ENCODE measurements at regions not wholly inside any gene's neighbourhood (a gene's known extent, or its start where the extent isn't known, plus 50 kb on each side); places are given as distances from the start of the nearest gene placed in this dataset.

- Mint-ChIP-seq H3K4me1 (ENCODE audit: low read depth in 2 of 2) (peaks cover 6 to 14% of the 10 kb centered on the region in 2 donors), H3K36me3 (ENCODE audit: insufficient read depth) (no peaks in the 10 kb centered on the region), H3K9me3 (no peaks in the 10 kb centered on the region), H3K4me3 (no peak overlapping the region), H3K27ac (no peak overlapping the region), H3K27me3 (no peaks in the 10 kb centered on the region)
- ATAC-seq (replicated peaks) (no peak), DNase-seq (no peak)
Measured at GRCh38 chr3:112744825-112745566, 101.7 kb downstream of the CD200R1L start.

- Mint-ChIP-seq H3K36me3 (ENCODE audit: insufficient read depth) (no peaks in the 10 kb centered on the region), H3K27ac (no peak overlapping the region), H3K27me3 (no peaks in the 10 kb centered on the region), H3K4me3 (no peak overlapping the region), H3K4me1 (ENCODE audit: low read depth in 2 of 2) (peaks cover 12 to 22% of the 10 kb centered on the region in 2 donors), H3K9me3 (no peaks in the 10 kb centered on the region)
- DNase-seq (no peak), ATAC-seq (replicated peaks) (no peak)
Measured at GRCh38 chr3:112744106-112744505, 102.6 kb downstream of the CD200R1L start.

- Mint-ChIP-seq H3K4me1 (ENCODE audit: low read depth in 2 of 2) (peaks cover 12 to 26% of the 10 kb centered on the region in 2 donors), H3K27me3 (no peaks in the 10 kb centered on the region), H3K9me3 (no peaks in the 10 kb centered on the region), H3K36me3 (ENCODE audit: insufficient read depth) (no peaks in the 10 kb centered on the region), H3K27ac (no peak overlapping the region), H3K4me3 (no peak overlapping the region)
- DNase-seq (no peak), ATAC-seq (replicated peaks) (no peak)
Measured at GRCh38 chr3:112742934-112743333, 102.0 kb upstream of the CCDC80 start.

GRCh38 chr3:112741983-112742382, 101.0 kb upstream of the CCDC80 start:
- H3K27ac Mint-ChIP-seq = peak overlapping the region in 1 of 2 donors; percentile 89
- no peak for DNase-seq
- H3K4me1 Mint-ChIP-seq (ENCODE audit: low read depth in 2 of 2) = peaks cover 14 to 25% of the 10 kb centered on the region in 2 donors
- no peaks in the 10 kb centered on the region for H3K36me3 Mint-ChIP-seq (ENCODE audit: insufficient read depth)
- H3K9me3 Mint-ChIP-seq = no peaks in the 10 kb centered on the region
- ATAC-seq (replicated peaks) = no peak
- no peaks in the 10 kb centered on the region for H3K27me3 Mint-ChIP-seq
- H3K4me3 Mint-ChIP-seq = no peak overlapping the region

GRCh38 chr3:112740835-112741234, 99.9 kb upstream of the CCDC80 start:
- ATAC-seq (replicated peaks) = peak; percentile 63
- H3K4me3 Mint-ChIP-seq = peak overlapping the region; percentile 50 to 66
- H3K36me3 Mint-ChIP-seq (ENCODE audit: insufficient read depth) = no peaks in the 10 kb centered on the region
- DNase-seq = no peak
- H3K9me3 Mint-ChIP-seq = no peaks in the 10 kb centered on the region
- no peaks in the 10 kb centered on the region for H3K27me3 Mint-ChIP-seq
- H3K27ac Mint-ChIP-seq = peak overlapping the region; percentile 50 to 89
- peaks cover 21 to 33% of the 10 kb centered on the region in 2 donors for H3K4me1 Mint-ChIP-seq (ENCODE audit: low read depth in 2 of 2)

- Mint-ChIP-seq H3K36me3 (ENCODE audit: insufficient read depth) (no peaks in the 10 kb centered on the region), H3K4me1 (ENCODE audit: low read depth in 2 of 2) (peaks cover 21 to 33% of the 10 kb centered on the region in 2 donors), H3K27me3 (no peaks in the 10 kb centered on the region), H3K4me3 (peak overlapping the region; percentile 26 to 66), H3K9me3 (no peaks in the 10 kb centered on the region), H3K27ac (peak overlapping the region; percentile 50 to 89)
- ATAC-seq (replicated peaks) (peak; percentile 18), DNase-seq (no peak)
Measured at GRCh38 chr3:112739252-112739965, 98.5 kb upstream of the CCDC80 start.

- no peaks in the 10 kb centered on the region for H3K9me3 Mint-ChIP-seq
- H3K4me1 Mint-ChIP-seq (ENCODE audit: low read depth in 2 of 2) = peaks cover 21 to 33% of the 10 kb centered on the region in 2 donors
- DNase-seq (no peak), ATAC-seq (replicated peaks) (no peak)
- no peak overlapping the region for H3K4me3 Mint-ChIP-seq
- no peaks in the 10 kb centered on the region for H3K36me3 Mint-ChIP-seq (ENCODE audit: insufficient read depth)
- no peaks in the 10 kb centered on the region for H3K27me3 Mint-ChIP-seq
- H3K27ac Mint-ChIP-seq = no peak overlapping the region
Measured at GRCh38 chr3:112738366-112738765, 97.4 kb upstream of the CCDC80 start.

GRCh38 chr3:112736805-112737566, 96.0 kb upstream of the CCDC80 start:
- peaks cover 21 to 33% of the 10 kb centered on the region in 2 donors for H3K4me1 Mint-ChIP-seq (ENCODE audit: low read depth in 2 of 2)
- no peaks in the 10 kb centered on the region for H3K36me3 Mint-ChIP-seq (ENCODE audit: insufficient read depth)
- H3K27ac Mint-ChIP-seq = peak overlapping the region in 1 of 2 donors; percentile 56

GRCh38 chr3:112736386-112736785, 95.4 kb upstream of the CCDC80 start:
- no peaks in the 10 kb centered on the region for H3K9me3 Mint-ChIP-seq
- H3K27ac Mint-ChIP-seq = peak overlapping the region in 1 of 2 donors; percentile 56
- ATAC-seq (replicated peaks) (no peak), DNase-seq (no peak)
- no peaks in the 10 kb centered on the region for H3K27me3 Mint-ChIP-seq
- H3K36me3 Mint-ChIP-seq (ENCODE audit: insufficient read depth) = no peaks in the 10 kb centered on the region
- H3K4me1 Mint-ChIP-seq (ENCODE audit: low read depth in 2 of 2) = peaks cover 21 to 30% of the 10 kb centered on the region in 2 donors
- H3K4me3 Mint-ChIP-seq = no peak overlapping the region

More at GRCh38 chr3:112736805-112737566, 96.0 kb upstream of the CCDC80 start:
- no peaks in the 10 kb centered on the region for H3K27me3 Mint-ChIP-seq
- DNase-seq = no peak
- H3K4me3 Mint-ChIP-seq = no peak overlapping the region
- ATAC-seq (replicated peaks) = peak; percentile 40
- no peaks in the 10 kb centered on the region for H3K9me3 Mint-ChIP-seq

- ATAC-seq (replicated peaks) (no peak), DNase-seq (no peak)
- no peaks in the 10 kb centered on the region for H3K27me3 Mint-ChIP-seq
- peak overlapping the region in 1 of 2 donors; percentile 56 for H3K27ac Mint-ChIP-seq
- H3K4me3 Mint-ChIP-seq = no peak overlapping the region
- no peaks in the 10 kb centered on the region for H3K36me3 Mint-ChIP-seq (ENCODE audit: insufficient read depth)
- no peaks in the 10 kb centered on the region for H3K9me3 Mint-ChIP-seq
- peaks cover 21 to 30% of the 10 kb centered on the region in 2 donors for H3K4me1 Mint-ChIP-seq (ENCODE audit: low read depth in 2 of 2)
Measured at GRCh38 chr3:112735926-112736325, 95.0 kb upstream of the CCDC80 start.

GRCh38 chr3:112734736-112735350, 93.9 kb upstream of the CCDC80 start:
- H3K27me3 Mint-ChIP-seq = no peaks in the 10 kb centered on the region
- ATAC-seq (replicated peaks) = peak; percentile 74
- no peaks in the 10 kb centered on the region for H3K36me3 Mint-ChIP-seq (ENCODE audit: insufficient read depth)
- DNase-seq = peak; percentile 65 to 75 (median 66)
- H3K4me1 Mint-ChIP-seq (ENCODE audit: low read depth in 2 of 2) = peaks cover 14 to 23% of the 10 kb centered on the region in 2 donors
- no peaks in the 10 kb centered on the region for H3K9me3 Mint-ChIP-seq
- no peak overlapping the region for H3K27ac Mint-ChIP-seq
- H3K4me3 Mint-ChIP-seq = no peak overlapping the region

- Mint-ChIP-seq H3K4me3 (no peak overlapping the region), H3K36me3 (ENCODE audit: insufficient read depth) (no peaks in the 10 kb centered on the region), H3K27me3 (no peaks in the 10 kb centered on the region), H3K4me1 (ENCODE audit: low read depth in 2 of 2) (peaks cover 9 to 17% of the 10 kb centered on the region in 2 donors), H3K27ac (no peak overlapping the region), H3K9me3 (no peaks in the 10 kb centered on the region)
- no peak for DNase-seq
- ATAC-seq (replicated peaks) = no peak
Measured at GRCh38 chr3:112734171-112734570, 93.2 kb upstream of the CCDC80 start.

- Mint-ChIP-seq H3K4me3 (no peak overlapping the region), H3K9me3 (no peaks in the 10 kb centered on the region), H3K27me3 (no peaks in the 10 kb centered on the region), H3K27ac (no peak overlapping the region), H3K36me3 (ENCODE audit: insufficient read depth) (no peaks in the 10 kb centered on the region), H3K4me1 (ENCODE audit: low read depth in 2 of 2) (no peaks in the 10 kb centered on the region)
- ATAC-seq (replicated peaks) (no peak), DNase-seq (no peak)
Measured at GRCh38 chr3:112730210-112730609, 89.3 kb upstream of the CCDC80 start.

All from effector memory CD8-positive, alpha-beta T cell (primary cell).